Renal cortical epithelial cell (primary cell): ENCODE measurements at regions not wholly inside any gene's neighbourhood (a gene's known extent, or its start where the extent isn't known, plus 50 kb on each side); places are given as distances from the start of the nearest gene placed in this dataset.

Experiments used
- DNase-seq: peaks from one replicate; pipeline ENCODE4 v3.0.0-alpha.2; 2011; ENCODE audit warnings: low read depth

DNA sequence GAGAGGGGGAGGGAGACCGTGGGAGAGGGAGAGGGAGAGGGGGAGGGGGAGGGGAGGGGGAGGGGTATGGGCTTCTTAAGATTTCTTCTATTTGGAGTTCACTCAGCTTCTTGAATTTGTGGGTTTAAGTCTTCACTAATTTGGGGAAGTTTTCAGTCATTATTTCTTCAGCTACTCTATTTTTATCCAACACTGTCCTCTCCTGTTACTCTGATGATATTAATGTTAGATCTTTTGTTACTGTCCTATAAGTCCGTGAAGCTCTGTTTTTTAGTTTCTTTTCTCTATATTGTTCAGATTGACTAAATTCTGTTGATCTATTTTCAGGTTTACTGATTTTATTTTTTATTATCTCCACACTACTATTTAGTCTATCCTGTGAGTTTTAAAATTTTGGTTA, 351.5 kb upstream of the TPM1 start:
- no peak for DNase-seq

DNA sequence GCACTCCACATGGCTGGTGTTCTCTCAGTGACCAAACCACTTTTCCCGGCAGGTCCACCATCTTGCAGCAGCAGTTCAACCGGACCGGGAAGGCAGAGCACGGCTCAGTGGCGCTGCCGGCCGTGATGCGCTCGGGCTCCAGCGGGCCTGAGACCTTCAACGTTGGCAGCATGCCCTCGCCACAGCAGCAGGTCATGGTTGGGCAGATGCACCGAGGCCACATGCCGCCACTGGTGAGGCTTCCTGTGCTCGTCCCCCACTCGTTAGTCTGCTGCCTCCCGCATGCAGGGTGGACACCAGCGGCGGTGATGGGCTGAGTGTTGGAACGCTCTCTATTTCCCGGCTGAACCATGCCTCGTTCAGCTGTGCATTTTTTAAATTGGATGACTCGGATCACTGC, 344.9 kb upstream of the TPM1 start:
- DNase-seq: no peak

DNA sequence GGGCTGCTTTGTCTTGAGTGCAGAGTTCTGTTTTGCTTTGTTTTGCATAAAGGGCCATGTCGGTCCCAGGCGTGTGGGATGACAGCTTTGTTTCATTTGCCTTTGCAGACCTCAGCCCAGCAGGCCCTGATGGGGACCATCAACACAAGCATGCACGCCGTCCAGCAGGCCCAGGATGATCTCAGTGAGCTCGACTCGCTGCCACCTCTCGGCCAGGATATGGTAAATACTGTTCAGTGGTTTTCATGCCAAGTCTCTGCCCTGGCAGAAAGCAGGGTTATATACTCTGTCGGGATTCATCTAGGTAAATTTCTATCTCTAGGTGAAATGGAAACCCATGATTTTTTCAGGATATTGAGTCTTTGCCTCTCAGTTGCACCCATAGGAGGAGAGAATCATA, 343.9 kb upstream of the TPM1 start:
- no peak for DNase-seq

DNA sequence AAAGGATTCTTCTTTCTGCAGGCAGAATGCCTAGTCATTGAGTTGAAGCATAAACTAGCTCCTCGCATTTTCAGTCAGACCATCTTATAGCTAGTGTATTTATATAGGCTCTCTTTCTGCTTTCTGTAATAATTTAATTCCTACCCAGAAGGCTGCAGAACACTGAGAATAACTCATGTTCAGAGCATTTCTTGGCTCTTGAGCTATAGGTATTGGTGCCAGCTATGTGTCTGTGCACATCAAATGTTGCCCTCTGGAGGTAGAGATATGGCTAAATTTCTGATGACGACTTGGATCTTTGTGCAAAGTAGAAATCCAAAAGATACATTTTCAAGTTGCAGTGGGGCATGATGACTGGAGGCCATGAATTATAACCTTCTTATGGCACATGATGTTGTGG, 336.2 kb upstream of the TPM1 start:
- peak; percentile 19 for DNase-seq

DNA sequence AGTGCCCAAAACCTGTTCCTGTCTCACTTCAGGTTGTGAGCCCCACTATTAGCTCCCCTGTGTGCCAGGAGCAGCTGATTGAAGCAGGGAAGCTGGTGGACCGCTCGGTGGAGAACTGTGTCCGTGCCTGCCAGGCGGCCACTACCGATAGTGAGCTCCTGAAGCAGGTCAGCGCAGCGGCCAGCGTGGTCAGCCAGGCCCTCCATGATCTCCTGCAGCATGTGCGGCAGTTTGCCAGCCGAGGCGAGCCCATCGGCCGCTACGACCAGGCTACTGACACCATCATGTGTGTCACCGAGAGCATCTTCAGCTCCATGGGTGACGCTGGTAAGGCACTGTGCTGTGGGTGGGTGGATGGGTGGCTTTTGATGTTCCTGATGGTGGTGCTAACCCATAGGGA, 334.1 kb upstream of the TPM1 start:
- DNase-seq: no peak

DNA sequence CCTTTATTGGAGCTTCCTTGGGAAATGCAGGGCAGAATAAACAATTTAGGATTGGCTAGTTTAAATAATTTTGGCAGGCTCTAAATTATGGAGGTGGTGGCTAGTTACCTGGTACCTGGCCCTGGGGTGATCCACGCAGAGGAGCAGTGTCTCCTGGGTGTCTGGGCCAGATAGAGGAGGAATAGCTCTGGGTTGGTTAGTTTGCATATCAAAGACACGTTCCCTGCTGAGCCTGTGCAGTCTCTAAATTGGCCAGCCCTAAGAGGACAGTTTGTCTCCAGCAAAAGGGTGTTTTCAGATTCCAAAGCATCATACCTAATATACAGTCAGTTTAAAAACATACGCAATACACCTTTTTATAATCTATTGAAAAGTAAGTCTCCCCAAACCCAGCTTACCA, 333.3 kb upstream of the TPM1 start:
- DNase-seq: no peak

DNA sequence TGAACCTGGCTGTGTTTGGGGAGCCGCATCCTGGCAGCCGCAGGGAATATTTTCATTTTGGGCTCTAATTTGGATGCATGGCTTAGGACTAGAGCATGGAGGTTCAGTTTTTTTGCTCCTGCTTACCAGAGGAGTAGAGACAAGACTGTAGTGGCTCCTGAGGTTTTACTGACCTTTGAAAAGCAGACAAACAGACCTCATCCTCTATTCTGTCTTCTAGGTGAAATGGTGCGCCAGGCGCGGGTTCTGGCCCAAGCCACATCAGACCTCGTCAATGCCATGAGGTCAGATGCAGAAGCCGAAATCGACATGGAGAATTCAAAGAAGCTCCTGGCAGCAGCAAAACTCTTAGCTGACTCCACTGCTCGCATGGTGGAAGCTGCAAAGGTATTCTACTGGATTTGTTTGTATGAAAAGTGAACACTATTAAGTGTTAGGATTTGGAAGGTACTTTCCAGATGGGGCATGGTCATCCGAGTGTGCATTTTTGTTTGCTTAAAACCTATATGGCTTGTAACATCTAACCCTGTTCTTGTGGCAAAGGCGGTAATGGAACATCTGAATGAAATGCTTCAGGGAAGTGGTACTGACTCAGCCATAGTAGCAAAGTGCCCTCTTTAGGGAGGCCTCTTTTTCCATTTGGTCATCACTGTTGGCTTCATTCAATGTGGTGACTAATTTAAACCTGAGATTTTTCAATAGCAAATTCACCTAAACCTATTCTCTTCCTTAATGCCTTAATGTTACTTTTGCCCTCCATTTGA, 330.7 kb upstream of the TPM1 start:
- DNase-seq: peak; percentile 47

DNA sequence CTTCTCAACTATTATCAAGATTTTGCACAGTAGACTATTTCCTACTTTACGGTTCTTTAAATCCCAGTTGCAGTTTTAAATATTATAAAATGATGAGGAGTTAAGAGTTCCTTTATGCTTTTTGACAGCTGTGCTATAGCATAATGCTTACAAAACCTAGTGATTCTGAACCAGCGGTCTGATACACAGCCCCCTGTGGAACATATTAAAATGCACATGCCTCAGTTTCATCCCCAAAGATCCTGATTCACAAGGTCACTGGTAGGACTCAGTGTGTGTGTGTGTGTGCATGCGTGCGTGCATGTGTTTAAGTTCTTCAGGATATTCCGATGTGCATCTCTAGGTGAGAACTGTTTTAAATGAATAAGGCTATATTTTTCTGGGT, 330.1 kb upstream of the TPM1 start:
- no peak for DNase-seq

DNA sequence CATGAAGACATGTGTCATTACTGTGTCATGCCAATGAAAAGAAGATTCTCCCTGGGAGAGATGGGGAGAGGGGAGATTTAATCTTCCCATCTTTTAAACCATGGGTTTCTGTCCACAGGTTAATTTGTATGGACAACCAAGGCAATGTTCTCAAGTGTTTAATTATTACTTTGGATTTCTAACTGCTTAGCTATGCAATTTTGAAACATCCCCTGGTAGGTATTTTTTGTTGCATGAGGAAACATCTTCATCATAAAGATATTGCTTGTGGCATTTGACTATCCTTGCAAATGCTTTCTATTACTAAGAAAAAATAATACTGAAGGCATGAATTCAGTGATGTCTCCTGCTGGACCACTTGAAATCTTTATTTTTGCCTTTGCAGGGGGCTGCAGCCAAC, 326.6 kb upstream of the TPM1 start:
- DNase-seq: no peak

DNA sequence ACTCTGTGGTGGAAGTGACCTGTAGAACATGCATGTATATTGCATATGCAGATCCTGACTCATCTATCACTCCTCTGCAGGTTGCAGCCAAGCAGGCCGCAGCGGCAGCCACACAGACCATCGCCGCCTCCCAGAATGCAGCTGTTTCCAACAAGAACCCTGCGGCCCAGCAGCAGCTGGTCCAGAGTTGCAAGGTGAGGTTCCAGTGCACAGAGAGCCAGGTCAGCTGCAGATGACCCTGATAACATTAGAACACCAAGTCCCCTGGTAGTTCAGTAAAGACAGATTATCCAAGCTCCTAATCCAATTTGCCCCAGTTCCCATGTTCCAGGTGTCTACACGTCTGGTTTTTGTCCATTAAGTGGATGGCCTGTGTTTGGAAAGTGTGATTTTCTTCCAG, 325.1 kb upstream of the TPM1 start:
- DNase-seq: no peak

DNA sequence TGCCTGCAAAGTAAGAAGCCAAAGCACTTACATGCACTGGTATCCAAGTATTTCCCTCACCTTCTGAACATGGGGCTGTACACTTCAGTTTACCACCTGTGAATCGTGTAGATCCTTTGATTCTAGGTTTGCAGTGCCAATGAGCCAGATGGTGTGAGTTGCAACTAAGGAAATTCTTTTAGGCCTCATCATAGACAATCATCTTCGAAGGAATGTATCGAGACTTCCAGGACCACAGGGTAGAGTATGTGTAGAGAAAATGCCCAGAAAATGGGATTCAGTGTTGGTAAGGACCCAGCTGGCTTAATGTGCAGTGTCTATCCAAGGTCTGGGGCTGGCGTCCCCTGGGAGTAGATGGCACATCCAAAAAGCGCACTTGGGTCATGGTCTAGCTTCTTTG, 323.2 kb upstream of the TPM1 start:
- no peak for DNase-seq

DNA sequence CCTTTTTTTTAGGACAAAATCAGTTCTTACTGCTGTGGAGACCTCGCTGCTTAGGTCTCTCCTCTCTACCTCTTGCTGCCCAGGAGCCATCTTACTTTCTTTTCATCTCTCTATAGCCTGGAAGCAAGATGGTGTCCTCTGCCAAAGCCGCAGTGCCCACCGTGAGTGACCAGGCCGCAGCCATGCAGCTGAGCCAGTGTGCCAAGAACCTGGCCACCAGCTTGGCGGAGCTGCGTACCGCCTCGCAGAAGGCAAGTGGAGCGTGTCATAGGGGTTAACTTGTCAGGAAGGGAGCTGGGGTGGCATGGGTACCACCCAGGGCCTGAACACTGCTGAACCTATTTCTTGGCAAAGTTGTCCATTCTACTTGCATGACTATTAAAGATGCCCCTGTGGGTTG, 320.3 kb upstream of the TPM1 start:
- DNase-seq: no peak

DNA sequence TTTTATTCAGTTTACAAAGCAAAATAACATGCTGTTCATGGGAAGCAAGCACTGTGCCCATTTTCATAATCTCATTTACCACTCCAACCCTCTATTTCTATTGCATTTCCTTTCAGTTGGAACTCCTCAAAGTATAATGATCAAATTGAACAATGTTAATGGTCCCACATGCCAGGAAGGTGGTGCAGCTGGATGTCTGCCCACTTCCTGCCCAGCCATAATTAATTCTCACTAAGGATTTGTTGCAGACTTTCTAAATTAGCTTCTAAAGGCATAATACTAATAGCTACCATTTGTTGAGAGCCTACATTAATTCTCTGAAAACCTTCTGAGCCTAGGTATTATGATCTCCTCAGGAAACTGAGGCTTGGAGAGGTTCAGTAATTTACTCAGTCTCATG, 316.1 kb upstream of the TPM1 start:
- DNase-seq: peak; percentile 3

DNA sequence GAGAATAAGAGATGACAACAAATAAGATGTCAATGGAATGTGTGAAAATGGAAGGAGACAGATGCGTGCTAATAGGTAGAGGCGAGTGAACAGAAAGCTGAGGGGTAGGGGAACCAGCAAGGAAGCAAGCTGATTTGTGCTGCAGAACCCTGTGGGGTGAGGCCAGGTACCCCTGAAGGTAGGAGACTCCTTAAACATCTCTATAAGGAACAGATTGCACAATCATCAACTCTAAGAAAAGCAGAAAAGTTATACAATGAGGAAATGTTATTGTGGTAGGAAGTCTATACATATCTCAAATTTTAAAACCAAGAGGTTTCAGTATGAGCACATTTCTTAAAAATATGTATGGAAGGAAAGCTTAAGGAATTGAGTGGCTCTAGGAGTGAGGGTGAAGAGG, 315.0 kb upstream of the TPM1 start:
- DNase-seq: no peak

DNA sequence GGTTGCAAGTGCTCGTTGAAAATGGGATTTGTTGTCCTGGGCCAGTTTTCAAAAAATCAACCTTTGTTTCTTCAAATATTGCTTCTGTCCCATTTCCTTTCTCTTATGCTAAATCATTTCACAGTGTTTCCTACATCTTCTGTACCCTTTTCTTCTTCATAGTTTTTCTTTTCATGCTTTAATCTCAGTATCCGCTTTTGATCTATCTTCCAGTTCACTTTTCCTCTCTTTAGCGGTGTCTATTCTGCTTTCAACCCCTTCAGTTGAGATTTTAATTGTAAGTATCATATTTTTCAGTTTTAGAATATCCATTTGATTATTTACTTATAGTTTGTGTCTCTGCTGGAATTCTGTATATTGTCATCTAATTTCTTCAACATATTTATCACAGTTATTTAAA, 311.7 kb upstream of the TPM1 start:
- no peak for DNase-seq

DNA sequence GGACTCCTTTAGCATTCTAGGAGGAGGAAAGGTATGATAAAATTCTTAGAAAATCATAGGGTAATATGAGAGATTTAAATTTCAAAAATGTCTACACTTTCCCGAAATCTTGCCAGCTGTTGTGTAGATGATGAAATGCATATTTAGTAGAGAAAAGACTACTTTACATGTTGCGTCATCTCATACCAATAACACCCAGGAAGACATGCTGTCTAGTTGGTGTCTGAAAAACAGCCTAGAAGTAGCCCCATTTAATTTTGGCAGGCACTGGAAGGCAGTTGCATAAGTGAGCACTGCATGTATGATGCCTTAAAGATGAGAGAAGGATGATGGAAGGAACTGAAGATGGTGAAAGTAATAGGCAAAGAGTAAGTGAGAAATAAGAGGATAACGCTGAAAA, 310.5 kb upstream of the TPM1 start:
- no peak for DNase-seq

DNA sequence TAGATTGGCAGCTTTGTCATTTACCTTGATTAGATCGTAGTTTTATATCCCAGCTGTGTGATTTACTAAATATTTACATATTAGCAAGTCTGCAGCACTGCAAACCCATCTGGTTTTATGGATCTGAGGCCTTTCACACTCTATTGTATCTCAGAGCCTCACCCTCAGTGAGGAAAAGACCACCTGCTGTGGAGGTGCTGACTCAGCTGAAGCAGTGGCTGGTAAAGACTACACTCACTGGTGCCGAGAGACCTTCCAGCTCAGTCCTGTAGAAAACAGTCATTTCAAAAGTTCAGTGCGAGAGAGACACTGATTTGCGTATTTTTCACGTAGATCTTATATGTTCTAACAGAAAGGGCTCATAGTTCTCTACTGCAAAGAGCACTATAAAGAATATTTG, 307.8 kb upstream of the TPM1 start:
- no peak for DNase-seq

DNA sequence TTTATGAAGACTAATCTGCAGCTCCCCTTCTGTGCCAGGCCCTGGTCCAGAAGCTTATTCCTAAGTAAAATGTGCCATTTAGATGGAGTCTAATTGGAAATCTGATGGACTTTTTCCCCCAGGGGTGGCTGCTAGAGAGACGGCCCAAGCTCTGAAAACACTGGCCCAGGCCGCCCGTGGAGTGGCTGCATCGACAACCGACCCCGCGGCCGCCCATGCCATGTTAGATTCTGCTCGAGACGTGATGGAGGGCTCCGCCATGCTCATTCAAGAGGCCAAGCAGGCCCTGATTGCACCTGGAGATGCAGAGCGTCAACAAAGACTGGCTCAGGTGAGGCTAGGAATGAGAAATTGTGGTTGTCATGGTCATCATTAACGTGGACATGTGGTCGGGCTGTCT, 305.8 kb upstream of the TPM1 start:
- no peak for DNase-seq

DNA sequence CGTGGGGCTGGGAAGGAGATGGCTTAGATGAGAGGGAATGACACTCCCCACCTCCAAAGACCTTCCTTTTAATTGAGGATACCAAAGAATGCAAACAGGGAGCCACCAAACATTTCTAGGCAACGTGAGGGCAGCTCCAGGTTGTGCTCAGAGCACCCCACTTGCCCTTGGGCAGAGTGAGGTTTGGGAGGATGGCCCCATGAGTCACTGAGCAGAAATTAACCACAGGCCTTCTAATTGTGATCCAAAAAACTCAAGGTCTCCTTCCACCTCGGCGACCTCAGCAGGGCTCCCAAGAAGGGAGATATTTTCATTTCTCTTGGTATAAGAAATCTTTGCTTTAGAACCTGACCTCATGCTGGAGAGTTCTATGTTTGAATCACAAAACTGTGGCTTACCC, 305.0 kb upstream of the TPM1 start:
- DNase-seq: no peak

DNA sequence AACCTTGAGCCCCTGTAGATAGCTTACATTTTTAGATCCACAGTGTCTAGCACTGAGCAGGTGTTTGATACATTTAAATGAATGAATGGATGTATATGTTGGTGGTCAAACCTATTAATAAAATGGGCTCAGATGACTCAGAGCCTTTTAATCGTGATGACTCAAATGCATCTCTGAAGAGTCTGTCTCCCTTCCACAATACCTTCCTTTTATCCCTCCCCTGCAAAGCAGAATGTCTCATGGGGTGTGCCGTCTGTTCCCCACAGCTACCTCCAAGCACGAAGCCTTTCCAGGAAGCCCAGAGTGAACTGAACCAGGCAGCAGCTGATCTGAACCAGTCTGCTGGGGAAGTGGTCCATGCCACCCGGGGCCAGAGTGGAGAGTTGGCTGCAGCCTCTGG, 303.5 kb upstream of the TPM1 start:
- DNase-seq: peak; percentile 77

DNA sequence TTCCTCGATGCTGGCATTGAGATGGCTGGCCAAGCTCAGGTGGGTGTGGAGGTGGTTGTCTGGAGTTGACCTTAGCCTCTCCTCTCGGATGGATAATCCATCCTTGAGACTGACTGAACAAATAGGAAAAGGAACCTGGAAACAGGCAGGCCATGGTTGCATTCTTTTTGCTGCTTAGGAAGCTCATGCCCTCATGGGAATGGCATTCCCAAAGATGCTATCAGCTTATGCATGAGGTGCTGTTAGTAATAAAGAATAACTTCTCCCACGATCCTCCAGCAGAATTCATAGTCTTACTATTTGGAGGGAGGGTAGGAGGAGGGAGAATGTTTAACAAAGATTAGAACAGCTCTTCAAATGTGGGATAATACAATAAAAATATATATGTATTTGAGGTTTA, 303.0 kb upstream of the TPM1 start:
- DNase-seq: peak; percentile 43

DNA sequence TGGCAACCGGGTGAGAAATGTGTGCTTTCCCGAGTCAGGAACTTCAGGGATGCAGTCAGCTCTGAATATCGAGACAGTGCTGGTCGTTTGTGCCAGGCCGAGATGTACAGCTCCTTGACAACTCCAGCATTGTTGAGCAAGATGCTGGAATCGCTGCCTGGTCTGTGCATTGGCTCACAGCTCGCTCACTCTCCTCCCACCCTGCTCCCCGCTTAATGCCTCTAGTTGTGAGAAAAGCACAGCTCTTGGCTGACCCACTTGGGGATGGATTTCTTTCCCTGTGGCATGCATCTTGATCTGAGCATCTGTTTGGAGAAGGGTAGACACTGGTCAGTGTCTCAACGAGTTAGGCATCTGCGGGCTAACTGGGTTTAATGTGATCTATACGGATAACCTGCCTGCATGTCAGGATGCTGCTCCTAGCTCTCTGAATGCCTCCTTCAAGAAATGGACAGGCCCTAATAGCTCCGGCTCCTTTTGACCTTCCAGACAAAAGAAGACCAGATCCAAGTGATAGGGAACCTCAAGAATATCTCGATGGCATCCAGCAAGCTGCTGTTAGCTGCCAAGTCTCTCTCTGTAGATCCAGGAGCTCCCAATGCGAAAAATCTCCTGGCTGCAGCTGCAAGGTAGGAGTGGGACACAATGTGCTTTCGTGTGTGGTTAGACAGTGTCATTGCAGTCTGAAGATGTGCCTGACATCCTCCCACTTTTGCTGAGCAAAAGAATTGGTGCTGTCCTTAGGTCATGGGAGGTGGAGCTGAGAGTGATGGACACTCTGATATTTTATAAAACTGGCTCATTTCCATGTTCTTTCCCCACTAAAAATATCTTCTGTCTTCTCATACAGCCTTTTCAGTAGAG, 302.2 kb upstream of the TPM1 start:
- no peak for DNase-seq

DNA sequence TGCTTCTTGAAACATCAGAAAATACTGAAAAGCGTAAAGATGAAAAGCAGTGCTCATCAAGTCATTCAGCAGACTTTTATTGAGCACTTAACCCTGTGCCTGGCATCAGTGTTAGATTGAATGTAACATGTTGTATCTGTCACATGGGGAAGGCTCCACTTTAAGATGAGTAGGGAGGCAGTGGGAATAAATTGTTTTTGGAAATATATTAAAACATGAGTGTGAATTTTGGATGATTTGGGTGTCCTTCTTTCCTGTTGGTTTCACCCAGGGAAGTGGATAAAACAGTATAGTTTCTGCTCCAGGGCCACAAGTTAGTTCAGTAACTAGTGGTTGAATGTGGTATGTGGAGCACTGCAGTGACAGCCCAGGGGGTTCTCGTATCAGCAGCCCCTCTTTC, 301.4 kb upstream of the TPM1 start:
- no peak for DNase-seq
